D721Med (cell line): ENCODE measurements at regions not wholly inside any gene's neighbourhood (a gene's known extent, or its start where the extent isn't known, plus 50 kb on each side); places are given as distances from the start of the nearest gene placed in this dataset.

Source experiments
- DNase-seq: peaks from one replicate; pipeline ENCODE4 v3.0.0; 2011; ENCODE audit warnings: low spot score; ENCODE audit not compliant: insufficient read length
- FAIRE-seq: peaks from 2 replicates; lab custom pipeline; 2011; peaks lifted over from hg19 to GRCh38; lab: Jason Lieb, UNC
- CTCF ChIP-seq: IDR thresholded peaks from 2 replicates; pipeline ENCODE4 v1.5.1; 2012; ENCODE audit warnings: mild to moderate bottlenecking, control low read depth; ENCODE audit not compliant: insufficient read depth; ENCODE audit errors: missing control alignments

- DNase-seq = no peak
- TF ChIP-seq CTCF = no peak
- FAIRE-seq = no peak
Observed at GRCh38 chr1:244106837-244107493, 55.9 kb downstream of the ZBTB18 start.

- FAIRE-seq = no peak
- TF ChIP-seq CTCF = no peak
- no peak for DNase-seq
Observed at GRCh38 chr1:244111027-244111426, 59.9 kb downstream of the ZBTB18 start.

- TF ChIP-seq CTCF = no peak
- FAIRE-seq (peak; percentile 56), DNase-seq (no peak)
Observed at GRCh38 chr1:244112041-244112440, 61.0 kb downstream of the ZBTB18 start.

GRCh38 chr1:244112636-244113035 lies 61.6 kb downstream of the ZBTB18 start:
- FAIRE-seq = no peak
- TF ChIP-seq CTCF = no peak
- DNase-seq = no peak

GRCh38 chr1:244113532-244114320 lies 62.6 kb downstream of the ZBTB18 start:
- FAIRE-seq (no peak), DNase-seq (no peak)
- TF ChIP-seq CTCF = no peak

GRCh38 chr1:244114892-244115291 lies 63.8 kb downstream of the ZBTB18 start:
- FAIRE-seq (peak; percentile 44), DNase-seq (no peak)
- no peak for TF ChIP-seq CTCF

GRCh38 chr1:244116946-244117345 lies 65.9 kb downstream of the ZBTB18 start:
- no peak for TF ChIP-seq CTCF
- no peak for FAIRE-seq
- DNase-seq = no peak
